ENCODE measurements at regions not wholly inside any gene's neighbourhood (a gene's known extent, or its start where the extent isn't known, plus 50 kb on each side); places are given as distances from the start of the nearest gene placed in this dataset.
A peak's percentile ranks its signal among the peaks of the same experiment; 100 is the strongest.

- ATAC-seq (peak; percentile 80), DNase-seq (peak; percentile 96)
- no peaks in the 10 kb centered on the region for H3K9me3 Mint-ChIP-seq (ENCODE audit: insufficient read depth)
- POLR2A ChIA-PET, result interaction anchor here (0.5 to 12.1 kb wide), 18 partner anchors 10 to 250 kb away, joined by 3 to 106 read pairs (median 6); partner anchors contain the start of gene RSRP1
- no peaks in the 10 kb centered on the region for H3K27me3 Mint-ChIP-seq (ENCODE audit: low read depth)
- peak overlapping the region; percentile 96 for H3K27ac Mint-ChIP-seq
- CTCF ChIA-PET, result interaction anchor here (0.6 to 12.4 kb wide), 16 partner anchors 9 to 104 kb away, joined by 3 to 136 read pairs (median 8); no protein-coding TSS in a partner anchor
- peak overlapping the region; percentile 66 for H3K4me3 Mint-ChIP-seq
- H3K4me1 Mint-ChIP-seq (ENCODE audit: low read depth), result peaks cover 92% of the 10 kb centered on the region
- peaks cover 17% of the 10 kb centered on the region for H3K36me3 Mint-ChIP-seq (ENCODE audit: low read depth)
Measured at GRCh38 chr1:24996983-24997893, 67.2 kb upstream of the RUNX3 start.

GRCh38 chr1:24996456-24996855 is 66.4 kb upstream of the RUNX3 start:
- no peaks in the 10 kb centered on the region for H3K27me3 Mint-ChIP-seq (ENCODE audit: low read depth)
- peak overlapping the region; percentile 66 for H3K4me3 Mint-ChIP-seq
- ATAC-seq (no peak), DNase-seq (no peak)
- CTCF ChIA-PET, result interaction anchor here (0.6 to 12.4 kb wide), 12 partner anchors 8 to 45 kb away, joined by 3 to 136 read pairs (median 8); no protein-coding TSS in a partner anchor
- POLR2A ChIA-PET, result interaction anchor here (0.8 to 12.1 kb wide), 12 partner anchors 14 to 251 kb away, joined by 3 to 106 read pairs (median 10); partner anchors contain the start of gene RSRP1
- peaks cover 98% of the 10 kb centered on the region for H3K4me1 Mint-ChIP-seq (ENCODE audit: low read depth)
- H3K27ac Mint-ChIP-seq, result peak overlapping the region; percentile 96
- peaks cover 17% of the 10 kb centered on the region for H3K36me3 Mint-ChIP-seq (ENCODE audit: low read depth)
- H3K9me3 Mint-ChIP-seq (ENCODE audit: insufficient read depth), result no peaks in the 10 kb centered on the region

GRCh38 chr1:24995661-24996060 is 65.6 kb upstream of the RUNX3 start:
- H3K27ac Mint-ChIP-seq, result peak overlapping the region; percentile 96
- H3K4me1 Mint-ChIP-seq (ENCODE audit: low read depth), result peaks cover 98% of the 10 kb centered on the region
- no peaks in the 10 kb centered on the region for H3K27me3 Mint-ChIP-seq (ENCODE audit: low read depth)
- no peak overlapping the region for H3K4me3 Mint-ChIP-seq
- no peaks in the 10 kb centered on the region for H3K9me3 Mint-ChIP-seq (ENCODE audit: insufficient read depth)
- ATAC-seq (no peak), DNase-seq (no peak)
- H3K36me3 Mint-ChIP-seq (ENCODE audit: low read depth), result peaks cover 17% of the 10 kb centered on the region
- ChIA-PET POLR2A (interaction anchor here (0.6 to 12.1 kb wide), 8 partner anchors 14 to 236 kb away, joined by 3 to 106 read pairs (median 7); partner anchors contain the start of gene SYF2), CTCF (interaction anchor here (0.6 to 12.4 kb wide), 9 partner anchors 8 to 106 kb away, joined by 3 to 136 read pairs (median 4); no protein-coding TSS in a partner anchor)

- Mint-ChIP-seq H3K27ac (peak overlapping the region; percentile 96), H3K9me3 (ENCODE audit: insufficient read depth) (no peaks in the 10 kb centered on the region), H3K4me1 (ENCODE audit: low read depth) (peaks cover 98% of the 10 kb centered on the region), H3K36me3 (ENCODE audit: low read depth) (peaks cover 17% of the 10 kb centered on the region), H3K27me3 (ENCODE audit: low read depth) (no peaks in the 10 kb centered on the region), H3K4me3 (no peak overlapping the region)
- DNase-seq, result no peak
- ChIA-PET CTCF (interaction anchor here (0.6 to 12.4 kb wide), 9 partner anchors 9 to 107 kb away, joined by 3 to 136 read pairs (median 4); no protein-coding TSS in a partner anchor), POLR2A (interaction anchor here (0.6 to 12.1 kb wide), 10 partner anchors 14 to 237 kb away, joined by 3 to 106 read pairs (median 4); partner anchors contain the start of gene SYF2)
- ATAC-seq, result no peak
Measured at GRCh38 chr1:24995140-24995539, 65.1 kb upstream of the RUNX3 start.

- Mint-ChIP-seq H3K4me1 (ENCODE audit: low read depth) (peaks cover 96% of the 10 kb centered on the region), H3K27me3 (ENCODE audit: low read depth) (no peaks in the 10 kb centered on the region), H3K9me3 (ENCODE audit: insufficient read depth) (no peaks in the 10 kb centered on the region), H3K27ac (peak overlapping the region; percentile 96), H3K36me3 (ENCODE audit: low read depth) (peaks cover 11% of the 10 kb centered on the region), H3K4me3 (no peak overlapping the region)
- DNase-seq (no peak), ATAC-seq (no peak)
- ChIA-PET POLR2A (interaction anchor here (1.4 to 12.1 kb wide), 4 partner anchors 12 to 32 kb away, joined by 3 to 106 read pairs (median 26); no protein-coding TSS in a partner anchor), CTCF (interaction anchor here (1.0 to 12.4 kb wide), 6 partner anchors 12 to 146 kb away, joined by 3 to 136 read pairs (median 18); no protein-coding TSS in a partner anchor)
Measured at GRCh38 chr1:24993871-24994580, 64.0 kb upstream of the RUNX3 start.

- ATAC-seq (peak; percentile 4), DNase-seq (peak; percentile 50)
- Mint-ChIP-seq H3K9me3 (ENCODE audit: insufficient read depth) (no peaks in the 10 kb centered on the region), H3K27ac (peak overlapping the region; percentile 96), H3K4me1 (ENCODE audit: low read depth) (peaks cover 98% of the 10 kb centered on the region), H3K36me3 (ENCODE audit: low read depth) (peaks cover 13% of the 10 kb centered on the region), H3K27me3 (ENCODE audit: low read depth) (no peaks in the 10 kb centered on the region), H3K4me3 (peak overlapping the region; percentile 71)
- CTCF ChIA-PET, result interaction anchor here (1.4 to 12.4 kb wide), 5 partner anchors 11 to 145 kb away, joined by 3 to 136 read pairs (median 25); no protein-coding TSS in a partner anchor
- POLR2A ChIA-PET, result interaction anchor here (0.7 to 12.1 kb wide), 5 partner anchors 23 to 44 kb away, joined by 4 to 106 read pairs (median 9); no protein-coding TSS in a partner anchor
Measured at GRCh38 chr1:24992761-24993211, 62.7 kb upstream of the RUNX3 start.

- ChIA-PET POLR2A (interaction anchor here (0.7 to 12.1 kb wide), 7 partner anchors 10 to 62 kb away, joined by 4 to 106 read pairs (median 8); partner anchors contain the start of gene RUNX3), CTCF (interaction anchor here (1.3 to 12.4 kb wide), 5 partner anchors 28 to 108 kb away, joined by 3 to 136 read pairs (median 25); no protein-coding TSS in a partner anchor)
- peaks cover 98% of the 10 kb centered on the region for H3K4me1 Mint-ChIP-seq (ENCODE audit: low read depth)
- no peaks in the 10 kb centered on the region for H3K27me3 Mint-ChIP-seq (ENCODE audit: low read depth)
- ATAC-seq (peak; percentile 22), DNase-seq (no peak)
- peaks cover 10% of the 10 kb centered on the region for H3K36me3 Mint-ChIP-seq (ENCODE audit: low read depth)
- peak overlapping the region; percentile 71 for H3K4me3 Mint-ChIP-seq
- no peaks in the 10 kb centered on the region for H3K9me3 Mint-ChIP-seq (ENCODE audit: insufficient read depth)
- peak overlapping the region; percentile 96 for H3K27ac Mint-ChIP-seq
Measured at GRCh38 chr1:24992124-24992760, 62.2 kb upstream of the RUNX3 start.

GRCh38 chr1:24991697-24992096 is 61.6 kb upstream of the RUNX3 start:
- no peak for ATAC-seq
- no peaks in the 10 kb centered on the region for H3K27me3 Mint-ChIP-seq (ENCODE audit: low read depth)
- H3K9me3 Mint-ChIP-seq (ENCODE audit: insufficient read depth), result no peaks in the 10 kb centered on the region
- H3K4me3 Mint-ChIP-seq, result peak overlapping the region; percentile 71
- H3K36me3 Mint-ChIP-seq (ENCODE audit: low read depth), result peaks cover 5% of the 10 kb centered on the region
- no peak for DNase-seq
- ChIA-PET CTCF (interaction anchor here (0.6 to 12.4 kb wide), 10 partner anchors 10 to 108 kb away, joined by 3 to 136 read pairs (median 14); no protein-coding TSS in a partner anchor), POLR2A (interaction anchor here (1.1 to 12.1 kb wide), 8 partner anchors 9 to 62 kb away, joined by 5 to 106 read pairs (median 8); partner anchors contain the start of gene RUNX3)
- peak overlapping the region; percentile 96 for H3K27ac Mint-ChIP-seq
- peaks cover 98% of the 10 kb centered on the region for H3K4me1 Mint-ChIP-seq (ENCODE audit: low read depth)

GRCh38 chr1:24990779-24991641 is 60.9 kb upstream of the RUNX3 start:
- H3K27ac Mint-ChIP-seq, result peak overlapping the region; percentile 96
- no peaks in the 10 kb centered on the region for H3K9me3 Mint-ChIP-seq (ENCODE audit: insufficient read depth)
- DNase-seq (no peak), ATAC-seq (no peak)
- POLR2A ChIA-PET, result interaction anchor here (1.0 to 12.1 kb wide), 11 partner anchors 8 to 61 kb away, joined by 3 to 106 read pairs (median 6); partner anchors contain the start of gene RUNX3
- peaks cover 98% of the 10 kb centered on the region for H3K4me1 Mint-ChIP-seq (ENCODE audit: low read depth)
- H3K36me3 Mint-ChIP-seq (ENCODE audit: low read depth), result peaks cover 3% of the 10 kb centered on the region
- CTCF ChIA-PET, result interaction anchor here (0.6 to 12.4 kb wide), 17 partner anchors 9 to 111 kb away, joined by 3 to 136 read pairs (median 4); no protein-coding TSS in a partner anchor
- no peaks in the 10 kb centered on the region for H3K27me3 Mint-ChIP-seq (ENCODE audit: low read depth)
- peak overlapping the region; percentile 71 for H3K4me3 Mint-ChIP-seq
